GM21723 (cell line): ENCODE measurements at regions not wholly inside any gene's neighbourhood (a gene's known extent, or its start where the extent isn't known, plus 50 kb on each side); places are given as distances from the start of the nearest gene placed in this dataset.

Source experiments
- ATAC-seq: cut with Tn5 transposase; IDR thresholded peaks from one replicate; pipeline ENCODE4 v1.9.1; 2021; ENCODE audit warnings: mild to moderate bottlenecking, moderate library complexity; ENCODE audit not compliant: unreplicated experiment

GRCh38 chr10:70966646-70967553 lies 78.5 kb upstream of the PCBD1 start:
- ATAC-seq: no peak

DNA sequence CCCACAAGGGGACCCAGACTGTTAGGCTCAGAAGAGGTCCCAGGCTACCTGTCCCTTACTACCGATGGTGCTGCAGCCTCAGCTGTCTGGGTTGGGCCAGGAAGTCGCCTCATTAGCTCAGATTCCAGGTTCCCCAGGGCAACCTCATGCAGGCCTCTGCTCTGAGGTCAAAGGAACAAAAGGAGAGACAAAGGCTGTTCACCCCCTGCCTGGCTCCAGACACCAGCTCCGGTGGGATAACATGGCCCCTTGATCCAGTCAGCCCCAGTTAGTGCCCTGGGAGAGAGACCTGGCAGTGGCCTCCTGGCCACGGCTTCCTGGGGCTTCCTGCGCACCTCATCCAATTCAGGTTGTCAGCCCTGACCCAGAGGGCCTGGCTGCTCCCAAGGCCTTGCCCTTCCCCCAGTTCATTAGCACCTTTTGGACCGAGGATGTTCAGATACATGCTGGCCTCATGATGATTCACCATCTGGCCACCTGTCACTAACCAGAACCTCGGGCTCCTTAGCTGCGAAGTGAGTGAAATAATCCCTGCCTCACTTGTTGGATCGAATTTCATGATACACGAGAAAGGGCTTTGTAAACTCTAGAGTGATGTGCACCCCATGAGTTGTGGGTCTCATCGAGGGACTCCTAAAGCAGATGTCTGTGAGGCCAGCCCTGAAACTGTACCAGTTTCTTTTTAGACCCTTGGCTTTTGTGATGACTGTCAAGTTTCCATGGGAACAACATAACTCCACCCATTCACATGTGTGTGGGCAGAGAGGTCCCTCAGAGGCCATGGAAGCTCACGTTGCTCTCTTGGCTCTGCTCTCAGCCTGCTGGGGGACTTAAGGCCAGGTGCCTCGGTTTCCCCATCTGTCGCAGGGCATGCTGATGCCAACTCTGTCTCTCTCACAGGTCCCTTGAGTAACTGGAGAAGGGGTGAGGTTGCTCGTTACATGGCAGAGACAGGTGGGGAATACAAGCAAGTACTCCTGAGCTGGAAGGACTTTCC lies 79.5 kb upstream of the PCBD1 start:
- no peak for ATAC-seq

GRCh38 chr10:70969188-70969587 lies 80.8 kb upstream of the PCBD1 start:
- ATAC-seq: no peak

DNA sequence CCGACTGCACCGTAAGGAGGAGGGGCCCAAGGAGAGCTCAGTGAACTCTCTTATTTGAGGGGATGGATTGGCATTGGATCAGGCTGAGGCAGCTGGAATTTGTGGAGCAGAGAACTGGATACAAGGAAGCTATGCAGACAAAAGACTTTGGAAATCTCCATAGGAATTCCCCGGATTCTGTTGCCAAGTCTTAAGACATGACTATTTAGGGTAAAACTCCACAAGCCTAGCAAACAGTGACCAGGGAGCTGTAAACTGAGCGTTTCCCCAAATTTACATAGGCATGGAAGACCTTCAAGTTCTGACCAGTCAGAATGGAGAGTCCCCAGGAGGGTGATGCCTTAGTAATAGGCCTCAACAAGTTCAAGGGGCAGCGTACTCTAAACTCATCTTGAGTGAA lies 82.5 kb upstream of the PCBD1 start:
- ATAC-seq: no peak

- ATAC-seq: no peak
These were observed 84.9 kb upstream of the PCBD1 start for GRCh38 chr10:70973275-70973674.

DNA sequence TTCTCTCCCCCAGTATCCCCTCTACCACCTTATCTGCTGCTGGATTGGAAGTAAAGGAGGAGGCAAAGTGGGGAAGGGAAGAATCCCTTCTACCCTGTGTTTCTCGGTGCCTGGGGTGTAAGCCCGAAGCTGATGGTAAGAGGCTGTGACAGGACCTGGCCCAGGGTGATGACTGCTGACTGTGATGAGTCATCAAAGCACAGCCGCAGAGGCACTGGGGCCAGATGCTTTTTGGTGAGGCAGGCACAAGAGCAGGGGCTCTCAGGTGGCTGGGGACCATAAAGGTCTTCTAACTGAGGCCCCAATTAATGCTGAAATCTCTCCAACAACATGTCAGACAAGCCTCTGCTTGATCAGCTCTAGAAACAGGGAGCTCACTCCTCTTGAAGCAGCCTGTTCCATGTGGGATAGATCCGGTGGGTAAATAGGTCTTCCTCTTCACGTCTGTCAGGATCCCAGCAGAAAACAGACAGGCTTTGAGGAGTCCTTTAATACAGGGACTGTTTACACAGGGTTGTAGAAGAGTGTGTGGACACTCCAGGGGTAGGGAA lies 86.1 kb upstream of the PCBD1 start:
- no peak for ATAC-seq

DNA sequence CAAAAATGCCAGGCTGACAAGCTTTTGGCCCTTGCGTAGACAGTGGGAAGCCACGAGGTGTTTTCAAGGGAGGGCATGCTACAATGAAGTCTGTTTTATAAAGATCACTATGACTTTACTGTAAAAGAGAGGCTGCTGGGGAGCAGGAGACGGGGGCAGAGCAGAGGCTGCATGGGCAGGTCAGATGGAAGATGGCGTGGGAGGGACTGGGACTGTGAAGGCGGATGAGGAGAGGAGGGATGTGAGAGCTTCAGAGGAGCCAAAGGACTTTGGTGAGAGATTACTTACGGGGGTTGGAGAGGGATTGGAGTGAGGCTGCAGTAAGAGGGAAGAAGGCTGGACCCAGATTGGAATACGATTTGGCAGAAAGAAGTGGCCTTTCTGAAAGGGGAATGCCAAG lies 86.6 kb upstream of the PCBD1 start:
- ATAC-seq: no peak

DNA sequence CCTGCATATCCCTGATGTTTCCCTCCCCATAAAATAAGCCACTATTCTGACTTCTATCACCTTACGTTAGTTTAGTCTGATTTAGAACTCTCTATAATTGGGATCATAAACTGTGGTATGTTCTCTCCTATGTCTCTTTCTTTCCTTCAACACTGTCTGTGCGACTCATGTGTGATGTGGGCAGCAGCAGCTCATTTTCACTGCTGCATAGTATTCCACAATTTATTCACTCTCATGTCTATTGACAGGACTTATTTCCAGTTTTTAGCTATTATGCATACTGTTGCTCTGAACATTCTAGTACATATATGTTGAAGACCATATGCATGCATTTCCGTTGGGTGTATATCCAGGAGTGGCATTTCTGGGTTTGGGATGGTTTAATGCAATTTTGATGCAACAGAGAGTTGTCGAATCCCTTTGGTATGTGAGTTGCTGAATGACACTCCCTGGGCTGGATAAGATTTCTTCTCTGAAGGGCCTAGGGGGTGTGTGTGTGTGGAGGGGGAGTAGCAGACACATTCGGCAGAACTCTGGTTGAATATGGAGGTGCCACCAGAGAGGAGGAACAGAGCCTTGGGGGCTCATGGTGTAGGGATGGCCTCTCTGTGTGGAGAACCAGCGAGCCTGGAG lies 87.8 kb upstream of the PCBD1 start:
- ATAC-seq: no peak

DNA sequence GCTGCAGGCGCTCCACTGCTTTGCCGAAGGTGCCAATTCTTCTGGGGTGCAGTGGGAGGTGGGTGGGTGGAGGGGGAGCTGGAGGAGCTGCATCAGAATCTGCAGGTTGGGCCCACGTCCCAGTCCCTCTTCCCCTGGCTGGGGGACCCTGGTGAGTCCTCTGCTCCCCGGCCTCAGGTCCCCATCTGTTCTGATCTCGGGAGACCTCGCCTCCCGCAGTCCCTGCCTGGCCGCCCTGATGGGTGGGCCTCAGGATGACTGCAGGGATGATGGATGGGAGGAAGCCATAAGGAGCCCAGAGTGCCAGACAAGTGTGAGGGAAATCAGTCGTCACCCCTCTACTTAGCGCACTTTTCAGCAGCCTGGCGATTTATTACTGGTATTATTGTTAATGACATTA lies 89.3 kb upstream of the PCBD1 start:
- ATAC-seq: no peak

- no peak for ATAC-seq
These were observed 89.8 kb upstream of the PCBD1 start for GRCh38 chr10:70978181-70978580.

DNA sequence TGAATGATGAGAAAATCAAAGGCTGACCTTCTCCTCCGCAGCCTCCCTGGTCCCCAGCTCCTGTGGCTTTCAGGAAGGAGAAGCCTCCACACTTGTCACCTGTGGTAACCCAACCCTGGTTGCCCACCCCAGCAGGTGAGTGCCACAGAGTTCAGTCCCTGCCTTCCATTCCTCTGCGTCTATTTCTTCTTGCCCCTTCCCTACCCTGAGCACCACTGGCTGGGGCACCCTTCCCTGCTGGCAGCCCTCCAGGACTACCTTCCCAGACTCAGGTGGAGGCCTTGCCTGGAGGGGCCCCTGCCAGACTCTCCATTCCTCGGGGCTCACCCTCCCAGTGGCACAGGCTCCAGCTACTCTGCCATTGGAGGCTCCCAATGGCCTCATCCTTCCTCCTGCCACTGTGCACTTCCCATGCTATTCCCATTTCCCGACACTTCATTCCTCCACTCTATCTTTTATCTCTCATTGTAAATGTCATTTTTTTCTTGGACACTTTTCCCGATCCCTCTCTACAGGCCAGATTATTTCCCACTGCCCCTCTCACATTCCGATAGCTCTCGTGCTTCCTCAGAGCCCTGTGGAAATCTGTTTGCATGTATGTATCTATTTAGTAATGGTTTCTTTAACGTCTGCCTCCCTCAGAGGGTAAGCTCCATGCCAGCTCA lies 90.6 kb upstream of the PCBD1 start:
- ATAC-seq: no peak

DNA sequence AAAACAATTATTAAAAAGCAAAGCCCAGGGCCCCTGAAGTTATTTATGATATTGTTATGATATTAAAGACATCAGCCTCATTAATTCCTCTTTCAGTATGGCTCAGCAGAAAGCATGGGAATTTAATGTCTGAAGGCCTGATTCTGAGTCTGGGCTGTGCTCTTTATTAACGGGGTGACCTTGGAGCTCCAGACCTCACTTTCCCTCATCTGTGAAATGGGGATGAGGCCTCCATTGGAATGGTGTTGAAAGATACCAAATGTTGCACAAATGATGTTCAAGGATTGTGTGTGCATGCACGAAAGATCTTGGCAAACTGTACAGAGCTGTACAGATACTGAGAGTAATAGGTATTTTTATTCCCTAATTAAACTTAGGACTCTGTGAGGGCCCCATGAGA lies 92.3 kb upstream of the PCBD1 start:
- no peak for ATAC-seq

- no peak for ATAC-seq
These were observed 92.9 kb upstream of the PCBD1 start for GRCh38 chr10:70981171-70981836.

- no peak for ATAC-seq
These were observed 93.6 kb upstream of the PCBD1 start for GRCh38 chr10:70981936-70982335.

GRCh38 chr10:70982443-70982842 lies 94.1 kb upstream of the PCBD1 start:
- ATAC-seq: peak; percentile 86

DNA sequence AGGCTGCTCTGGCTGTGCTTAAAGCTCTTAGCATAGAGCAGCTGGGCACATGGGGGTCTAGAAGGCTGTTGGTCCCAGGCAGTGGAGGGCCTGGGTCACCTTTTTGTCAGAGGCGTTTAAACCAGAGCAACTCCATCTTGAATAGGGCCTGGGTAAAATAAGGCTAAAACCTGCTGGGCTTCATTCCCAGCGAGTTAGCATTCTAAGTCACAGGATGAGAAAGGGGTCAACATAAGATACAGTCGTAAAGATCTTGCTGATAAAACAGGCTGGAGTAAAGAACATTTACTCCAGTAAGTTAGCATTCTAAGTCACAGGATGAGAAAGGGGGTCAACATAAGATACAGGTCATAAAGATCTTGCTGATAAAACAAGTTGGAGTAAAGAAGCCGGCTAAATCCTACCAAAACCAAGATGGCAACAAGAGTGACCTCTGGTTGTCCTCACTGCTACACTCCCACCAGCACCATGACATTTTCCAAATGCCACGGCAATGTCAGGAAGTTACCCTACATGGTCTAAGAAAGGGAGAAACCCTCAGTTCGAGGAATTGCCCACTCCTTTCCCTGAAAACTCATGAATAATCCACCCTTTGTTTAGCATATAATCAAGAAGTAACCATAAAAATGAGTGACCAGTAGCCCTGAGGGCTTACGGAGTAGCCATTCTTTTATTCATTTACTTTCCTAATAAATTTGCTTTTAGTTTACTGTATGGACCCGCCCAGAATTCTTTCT lies 96.8 kb upstream of the PCBD1 start:
- ATAC-seq: no peak

DNA sequence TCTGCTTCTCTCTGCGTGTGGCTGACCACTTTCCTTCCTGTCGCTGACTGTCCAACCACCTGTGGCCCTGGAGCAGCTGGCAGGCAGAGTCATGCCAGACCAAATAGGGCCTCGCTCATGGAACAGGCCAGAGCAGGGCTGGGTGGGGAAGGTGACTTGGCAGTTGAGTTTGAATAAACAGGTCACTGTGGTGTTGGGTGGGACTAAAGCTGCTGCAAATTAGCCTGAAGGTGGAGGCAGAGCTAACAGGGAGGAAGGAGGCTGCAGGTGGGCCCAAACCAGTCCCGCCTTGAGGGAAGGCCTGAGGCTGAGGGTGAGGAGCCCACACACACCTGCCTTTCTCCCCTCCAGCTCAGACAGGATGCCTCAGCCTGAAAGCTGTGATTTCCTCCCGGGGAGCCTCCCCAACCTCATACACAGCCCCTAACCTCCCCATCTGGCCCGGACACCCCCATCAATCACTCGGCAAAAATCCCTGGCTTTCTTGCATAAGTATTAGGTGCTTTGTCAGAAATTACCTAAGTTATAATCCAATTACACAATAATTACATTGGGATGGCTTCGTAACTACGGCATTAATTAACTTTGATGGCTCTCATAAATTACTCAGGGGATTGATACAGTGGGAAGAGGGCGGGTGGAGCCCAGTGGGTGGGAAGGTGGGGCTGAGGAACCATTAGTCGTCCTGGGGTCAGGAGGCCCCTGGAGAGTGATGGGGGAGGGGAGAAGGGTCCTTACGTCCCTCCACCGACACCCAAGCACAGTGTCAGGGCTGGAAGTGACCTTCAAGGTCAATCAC lies 97.7 kb upstream of the PCBD1 start:
- ATAC-seq: no peak

DNA sequence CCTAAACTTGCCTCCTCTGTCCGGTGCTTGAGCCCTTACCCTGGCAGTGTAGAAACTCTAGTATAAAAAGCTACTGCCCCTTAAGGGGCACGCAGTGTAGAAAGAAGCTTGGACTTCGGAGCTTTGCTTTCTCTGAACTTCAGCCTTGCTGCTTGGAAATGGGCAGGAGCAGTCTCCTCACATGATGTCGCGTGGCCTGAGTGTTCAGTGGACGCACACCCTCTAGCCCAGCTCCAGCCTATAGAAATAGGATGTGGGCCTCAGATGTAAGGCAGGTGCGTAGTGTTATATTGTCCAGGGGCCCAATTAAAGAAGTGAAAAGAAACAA lies 98.2 kb upstream of the PCBD1 start:
- ATAC-seq: no peak
